ENCODE measurements at regions not wholly inside any gene's neighbourhood (a gene's known extent, or its start where the extent isn't known, plus 50 kb on each side); places are given as distances from the start of the nearest gene placed in this dataset.

GRCh38 chr10:83564889-83565588 lies 574.3 kb upstream of the GHITM start:
- Histone ChIP-seq H3K79me2 (ENCODE audit: control insufficient read depth, insufficient read depth, low read length) (no peaks in the 10 kb centered on the region), H3K27me3 (ENCODE audit: control insufficient read depth, extremely low read depth, insufficient read depth, low read length) (no peaks in the 10 kb centered on the region), H3K36me3 (ENCODE audit: control insufficient read depth in 2 of 2, extremely low read depth in 1 of 2, insufficient read depth in 2 of 2, low read length in 2 of 2) (no peaks in the 10 kb centered on the region), H3K4me3 (ENCODE audit: control insufficient read depth in 2 of 3, extremely low read depth in 1 of 3, insufficient read depth in 2 of 3, low read depth in 1 of 3, low read length in 3 of 3) (no peak overlapping the region), H3K9me1 (ENCODE audit: control insufficient read depth, extremely low read depth, insufficient read depth, low read length) (no peaks in the 10 kb centered on the region), H3K27ac (ENCODE audit: control insufficient read depth, insufficient read depth, low read length) (no peak overlapping the region), H3K4me2 (ENCODE audit: control insufficient read depth, extremely low read depth, insufficient read depth, low read depth, low read length) (no peak overlapping the region), H3K9me3 (ENCODE audit: control insufficient read depth, low read depth, low read length) (no peaks in the 10 kb centered on the region), H3K9ac (ENCODE audit: control insufficient read depth, extremely low read depth, insufficient read depth, low read length) (no peak overlapping the region), H4K20me1 (ENCODE audit: control insufficient read depth, extremely low read depth, insufficient read depth, low read length) (no peaks in the 10 kb centered on the region), H2AFZ (ENCODE audit: control insufficient read depth, low read length) (no peak overlapping the region), H3K4me1 (ENCODE audit: control insufficient read depth, extremely low read depth, insufficient read depth, low read length) (no peaks in the 10 kb centered on the region)
- TF ChIP-seq EZH2 (IDR thresholded peaks at IDR 0.05; ENCODE audit: low read length): no peak
- TF ChIP-seq, protein P1, sequence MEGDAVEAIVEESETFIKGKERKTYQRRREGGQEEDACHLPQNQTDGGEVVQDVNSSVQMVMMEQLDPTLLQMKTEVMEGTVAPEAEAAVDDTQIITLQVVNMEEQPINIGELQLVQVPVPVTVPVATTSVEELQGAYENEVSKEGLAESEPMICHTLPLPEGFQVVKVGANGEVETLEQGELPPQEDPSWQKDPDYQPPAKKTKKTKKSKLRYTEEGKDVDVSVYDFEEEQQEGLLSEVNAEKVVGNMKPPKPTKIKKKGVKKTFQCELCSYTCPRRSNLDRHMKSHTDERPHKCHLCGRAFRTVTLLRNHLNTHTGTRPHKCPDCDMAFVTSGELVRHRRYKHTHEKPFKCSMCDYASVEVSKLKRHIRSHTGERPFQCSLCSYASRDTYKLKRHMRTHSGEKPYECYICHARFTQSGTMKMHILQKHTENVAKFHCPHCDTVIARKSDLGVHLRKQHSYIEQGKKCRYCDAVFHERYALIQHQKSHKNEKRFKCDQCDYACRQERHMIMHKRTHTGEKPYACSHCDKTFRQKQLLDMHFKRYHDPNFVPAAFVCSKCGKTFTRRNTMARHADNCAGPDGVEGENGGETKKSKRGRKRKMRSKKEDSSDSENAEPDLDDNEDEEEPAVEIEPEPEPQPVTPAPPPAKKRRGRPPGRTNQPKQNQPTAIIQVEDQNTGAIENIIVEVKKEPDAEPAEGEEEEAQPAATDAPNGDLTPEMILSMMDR (optimal IDR thresholded peaks at IDR 0.05 in 1 of 3, IDR thresholded peaks at IDR 0.05 in 1 of 3, conservative IDR thresholded peaks at IDR 0.05 in 1 of 3; ENCODE audit: extremely low read depth in 1 of 3, insufficient read depth in 2 of 3, low read length in 3 of 3): no peak
- dilution Hi-C loops (cut with MboI; ENCODE audit: extremely low pct_ligation_motif_present, low sequenced_read_pairs): no loop called here
- FAIRE-seq: no peak
- no peak for DNase-seq (ENCODE audit: low read depth, low spot score)

- no peaks in the 10 kb centered on the region for H3K36me3 ChIP-seq (ENCODE audit: control insufficient read depth in 2 of 2, extremely low read depth in 1 of 2, insufficient read depth in 2 of 2, low read length in 2 of 2)
- H4K20me1 ChIP-seq (ENCODE audit: control insufficient read depth, extremely low read depth, insufficient read depth, low read length): no peaks in the 10 kb centered on the region
- H3K27ac ChIP-seq (ENCODE audit: control insufficient read depth, insufficient read depth, low read length): no peak overlapping the region
- H3K27me3 ChIP-seq (ENCODE audit: control insufficient read depth, extremely low read depth, insufficient read depth, low read length): no peaks in the 10 kb centered on the region
- H3K9me3 ChIP-seq (ENCODE audit: control insufficient read depth, low read depth, low read length): no peaks in the 10 kb centered on the region
- DNase-seq (ENCODE audit: low read depth, low spot score) (no peak), FAIRE-seq (no peak)
- H3K9me1 ChIP-seq (ENCODE audit: control insufficient read depth, extremely low read depth, insufficient read depth, low read length): no peaks in the 10 kb centered on the region
- no peak for TF ChIP-seq EZH2 (IDR thresholded peaks at IDR 0.05; ENCODE audit: low read length)
- TF ChIP-seq, protein P1 (optimal IDR thresholded peaks at IDR 0.05 in 1 of 3, IDR thresholded peaks at IDR 0.05 in 1 of 3, conservative IDR thresholded peaks at IDR 0.05 in 1 of 3; ENCODE audit: extremely low read depth in 1 of 3, insufficient read depth in 2 of 3, low read length in 3 of 3): no peak
- H3K9ac ChIP-seq (ENCODE audit: control insufficient read depth, extremely low read depth, insufficient read depth, low read length): no peak overlapping the region
- H3K4me3 ChIP-seq (ENCODE audit: control insufficient read depth in 2 of 3, extremely low read depth in 1 of 3, insufficient read depth in 2 of 3, low read depth in 1 of 3, low read length in 3 of 3): no peak overlapping the region
- H3K4me1 ChIP-seq (ENCODE audit: control insufficient read depth, extremely low read depth, insufficient read depth, low read length): no peaks in the 10 kb centered on the region
- dilution Hi-C loops (cut with MboI; ENCODE audit: extremely low pct_ligation_motif_present, low sequenced_read_pairs): no loop called here
- H3K79me2 ChIP-seq (ENCODE audit: control insufficient read depth, insufficient read depth, low read length): no peaks in the 10 kb centered on the region
- H3K4me2 ChIP-seq (ENCODE audit: control insufficient read depth, extremely low read depth, insufficient read depth, low read depth, low read length): no peak overlapping the region
- no peak overlapping the region for H2AFZ ChIP-seq (ENCODE audit: control insufficient read depth, low read length)
Measured at GRCh38 chr10:83572036-83572435, 567.3 kb upstream of the GHITM start.

Measured in keratinocyte (primary cell).